Stimulated activated CD8-positive, alpha-beta memory T cell treated with anti-CD3 and anti-CD28 coated beads, Interleukin-12 subunit alpha, Interleukin-12 subunit beta, amount 100 ng/mL, for 4 hours (primary cell): ENCODE measurements at regions not wholly inside any gene's neighbourhood (a gene's known extent, or its start where the extent isn't known, plus 50 kb on each side); places are given as distances from the start of the nearest gene placed in this dataset.
"Not testable (repeated sequence)": the region's sequence is repeated elsewhere in the genome, so short reads cannot be mapped to it uniquely, and the experiment has no call there.

ENCODE experiments used
- DNase-seq: peaks from one replicate; pipeline ENCODE4 v3.0.0-alpha.2; 2020; ENCODE audit warnings: low read depth

DNA sequence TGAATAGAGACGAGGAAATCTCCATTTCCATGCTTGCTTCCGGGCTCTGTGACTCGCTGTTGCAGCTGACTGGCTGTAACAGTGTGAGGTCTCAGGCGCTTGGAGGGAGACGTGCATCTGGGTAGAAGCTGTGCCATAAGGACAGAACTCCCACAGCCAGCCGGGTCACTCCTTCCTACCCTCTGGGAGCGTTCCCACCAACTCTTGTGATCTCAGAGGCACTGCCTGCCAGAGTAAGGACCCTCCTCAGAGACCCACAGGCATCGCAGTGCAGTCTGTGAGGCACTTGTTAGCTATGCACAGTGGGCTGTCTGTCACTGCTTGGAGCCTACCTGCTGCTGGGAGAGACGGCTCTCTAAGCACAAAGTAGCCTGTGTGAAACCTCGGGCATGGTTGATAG lies 203.4 kb upstream of the SEMA6A start:
- no peak for DNase-seq

DNA sequence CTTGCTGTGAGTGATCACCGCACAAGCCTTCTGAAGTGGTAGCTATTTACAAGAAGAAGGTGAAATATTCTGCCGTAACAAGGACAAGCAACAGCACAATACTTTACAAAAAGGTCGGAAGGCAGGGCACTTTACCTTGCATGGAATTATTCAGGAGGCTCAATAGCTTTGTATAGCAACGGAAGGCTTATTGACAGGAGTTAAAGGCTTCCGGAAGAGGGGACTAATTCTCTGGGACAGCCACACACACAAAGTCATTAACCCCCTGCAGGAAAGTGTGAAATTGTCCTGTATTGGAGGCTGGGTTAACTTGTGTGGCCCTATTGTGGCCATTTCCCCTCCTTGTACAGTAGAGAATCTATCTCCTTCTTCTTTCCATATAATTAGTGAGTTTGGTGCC lies 199.3 kb upstream of the SEMA6A start:
- DNase-seq: no peak

DNA sequence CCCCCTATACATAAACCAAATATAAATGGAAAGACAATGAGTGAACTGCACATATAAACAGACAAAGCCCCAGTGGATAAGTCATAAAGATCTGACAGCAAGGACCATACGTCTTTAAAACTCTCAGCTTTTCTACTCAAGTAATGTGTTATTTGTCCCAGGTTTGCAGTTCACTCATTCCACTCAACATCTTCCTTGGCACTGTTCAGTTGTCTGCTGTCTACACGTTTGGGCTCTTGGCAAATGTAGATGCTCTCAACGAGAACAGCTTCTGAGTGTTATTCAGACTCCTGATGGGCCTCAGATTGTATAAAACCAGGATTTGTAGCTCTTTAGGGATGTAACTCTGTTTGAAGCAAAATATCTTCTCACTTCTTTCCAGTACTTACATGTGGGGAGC lies 198.2 kb upstream of the SEMA6A start:
- no peak for DNase-seq

DNA sequence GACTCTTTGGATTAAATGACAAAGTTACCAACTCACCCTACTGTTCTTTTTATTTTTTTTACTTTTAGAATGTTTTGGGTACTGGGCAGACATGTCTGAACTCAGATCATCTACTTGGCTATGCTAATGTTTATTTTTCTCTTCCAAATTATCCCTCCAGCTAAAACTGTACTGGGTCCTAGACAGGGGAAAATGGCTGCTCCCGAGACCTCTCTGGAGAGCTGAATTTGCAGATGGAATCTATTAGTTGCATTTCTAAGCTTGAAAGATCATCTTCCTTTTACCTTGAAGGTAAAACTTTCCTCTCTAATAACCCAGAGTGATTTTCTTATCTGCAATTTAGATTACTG lies 197.5 kb upstream of the SEMA6A start:
- DNase-seq: no peak

DNA sequence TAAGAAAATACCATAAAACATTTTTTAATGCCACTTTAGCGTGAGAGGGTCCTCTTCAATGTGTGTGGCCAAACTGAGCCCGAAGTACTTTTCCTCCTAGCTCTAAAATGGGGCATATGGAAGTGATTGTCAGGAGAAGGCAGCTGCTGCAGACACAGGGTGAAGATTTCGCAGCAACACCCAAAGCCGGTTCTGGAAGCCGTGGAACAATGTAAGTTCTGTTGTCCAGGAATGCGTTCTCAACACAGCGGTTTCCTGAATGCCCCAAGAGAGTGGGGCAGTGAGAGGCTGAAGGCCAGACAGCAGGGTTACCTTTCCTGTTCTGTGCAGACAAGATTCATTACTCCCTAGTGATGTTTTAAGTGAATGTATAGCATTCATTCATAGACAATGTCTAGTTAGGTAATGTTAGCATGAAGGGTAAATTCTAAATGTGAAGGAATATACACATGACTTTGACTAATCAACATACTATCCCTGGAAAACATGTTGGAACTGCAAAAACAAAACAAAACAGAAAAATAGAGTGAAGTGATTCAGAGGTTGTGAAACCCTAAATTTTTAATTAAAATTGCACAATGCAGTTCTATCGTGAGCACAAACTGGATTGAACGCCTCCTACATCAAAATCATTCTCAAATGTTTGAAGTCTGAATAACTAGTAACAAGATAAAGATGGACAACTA lies 197.0 kb upstream of the SEMA6A start:
- no peak for DNase-seq

DNA sequence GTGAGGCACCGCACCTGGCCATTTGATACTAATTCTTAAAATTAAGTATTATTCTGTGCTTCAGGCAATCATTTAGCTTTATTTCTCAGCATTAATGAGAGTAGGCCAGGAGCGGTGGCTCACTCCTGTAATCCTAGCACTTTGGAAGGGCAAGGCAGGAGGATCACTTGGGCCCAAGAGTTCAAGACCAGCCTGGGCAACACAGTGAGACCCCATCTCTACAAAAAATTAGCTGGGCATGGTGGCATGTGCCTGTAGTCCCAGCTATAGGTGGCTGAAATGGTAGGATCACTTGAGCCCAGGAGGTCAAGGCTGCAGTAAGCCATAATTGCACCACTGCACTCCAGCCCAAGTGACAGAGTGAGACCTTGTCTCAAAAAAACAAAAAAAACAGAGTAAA lies 195.3 kb upstream of the SEMA6A start:
- not testable (repeated sequence) for DNase-seq

DNA sequence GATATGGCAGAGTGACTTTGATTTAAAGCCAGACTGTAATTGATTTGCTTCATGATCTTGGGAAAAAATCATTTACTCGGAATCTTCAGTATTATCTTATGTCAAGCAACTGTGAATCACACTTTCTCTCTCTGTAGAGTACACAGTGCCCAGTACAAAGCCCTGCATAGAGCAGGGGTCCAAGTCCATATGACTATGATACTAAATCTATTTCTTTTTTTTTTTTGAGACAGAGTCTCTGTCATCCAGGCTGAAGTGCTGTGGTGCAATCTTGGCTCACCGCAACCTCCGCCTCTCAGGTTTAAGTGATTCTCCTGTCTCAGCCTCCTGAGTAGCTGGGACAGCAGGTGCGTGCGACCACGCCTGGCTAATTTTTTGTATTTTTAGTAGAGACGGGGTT lies 194.8 kb upstream of the SEMA6A start:
- no peak for DNase-seq

DNA sequence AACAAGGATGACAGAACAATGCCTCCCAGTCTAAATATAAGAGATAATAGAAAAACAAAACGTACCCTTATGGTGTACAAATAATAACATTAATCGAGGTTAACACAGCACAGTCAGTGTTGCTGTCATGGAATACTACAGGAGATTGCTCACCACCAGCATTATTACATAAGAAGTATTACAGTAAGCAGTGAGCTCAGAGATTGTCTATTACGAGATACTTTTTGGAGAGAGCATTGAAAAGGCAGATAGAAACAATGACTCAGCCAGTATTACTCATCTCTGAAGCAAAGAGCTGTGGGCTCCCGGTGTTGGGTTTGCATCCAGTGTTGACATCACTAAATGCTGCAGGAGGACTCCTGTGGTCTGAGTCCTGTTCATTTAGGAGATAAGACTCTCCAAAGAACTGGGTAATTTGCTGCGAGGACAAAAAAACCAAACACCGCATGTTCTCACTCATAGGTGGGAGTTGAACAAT lies 191.9 kb upstream of the SEMA6A start:
- DNase-seq: no peak

DNA sequence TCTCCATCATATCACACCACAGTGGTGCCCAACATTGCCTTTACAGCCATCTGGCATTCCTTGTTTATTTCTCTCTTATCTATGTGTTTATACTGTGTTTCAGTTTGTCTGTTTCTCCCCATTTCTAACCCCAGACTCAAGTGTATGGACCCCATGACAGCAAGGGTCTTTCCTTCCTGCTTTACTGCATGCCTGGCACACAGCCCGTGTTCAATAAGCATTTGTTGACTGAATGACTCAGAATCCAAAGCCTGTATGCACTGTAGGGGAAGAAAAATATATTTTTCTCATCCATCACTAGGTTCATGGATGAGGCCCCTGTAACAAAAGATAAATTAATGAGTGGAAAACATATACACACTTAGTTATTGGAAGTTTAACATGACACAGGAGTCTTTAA lies 190.8 kb upstream of the SEMA6A start:
- DNase-seq: no peak

DNA sequence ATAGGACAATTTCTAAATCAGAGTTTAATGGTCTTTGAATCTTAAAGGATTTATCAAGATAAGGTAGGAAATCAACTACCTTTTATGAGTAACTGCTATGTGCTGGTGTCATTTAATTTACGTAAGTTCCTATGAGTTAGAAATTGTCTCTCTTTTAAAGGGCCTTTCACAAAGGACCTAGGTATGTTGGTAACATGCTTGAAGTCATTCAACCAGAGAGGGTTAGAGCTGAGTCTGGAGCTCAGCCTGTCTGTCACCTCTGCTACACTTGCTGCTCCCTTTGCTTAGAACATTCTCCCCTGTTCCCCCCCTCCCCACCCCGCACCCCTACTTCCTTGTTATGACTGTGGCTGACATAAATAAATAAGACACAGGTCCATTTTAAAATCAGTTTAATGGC lies 190.3 kb upstream of the SEMA6A start:
- no peak for DNase-seq

DNA sequence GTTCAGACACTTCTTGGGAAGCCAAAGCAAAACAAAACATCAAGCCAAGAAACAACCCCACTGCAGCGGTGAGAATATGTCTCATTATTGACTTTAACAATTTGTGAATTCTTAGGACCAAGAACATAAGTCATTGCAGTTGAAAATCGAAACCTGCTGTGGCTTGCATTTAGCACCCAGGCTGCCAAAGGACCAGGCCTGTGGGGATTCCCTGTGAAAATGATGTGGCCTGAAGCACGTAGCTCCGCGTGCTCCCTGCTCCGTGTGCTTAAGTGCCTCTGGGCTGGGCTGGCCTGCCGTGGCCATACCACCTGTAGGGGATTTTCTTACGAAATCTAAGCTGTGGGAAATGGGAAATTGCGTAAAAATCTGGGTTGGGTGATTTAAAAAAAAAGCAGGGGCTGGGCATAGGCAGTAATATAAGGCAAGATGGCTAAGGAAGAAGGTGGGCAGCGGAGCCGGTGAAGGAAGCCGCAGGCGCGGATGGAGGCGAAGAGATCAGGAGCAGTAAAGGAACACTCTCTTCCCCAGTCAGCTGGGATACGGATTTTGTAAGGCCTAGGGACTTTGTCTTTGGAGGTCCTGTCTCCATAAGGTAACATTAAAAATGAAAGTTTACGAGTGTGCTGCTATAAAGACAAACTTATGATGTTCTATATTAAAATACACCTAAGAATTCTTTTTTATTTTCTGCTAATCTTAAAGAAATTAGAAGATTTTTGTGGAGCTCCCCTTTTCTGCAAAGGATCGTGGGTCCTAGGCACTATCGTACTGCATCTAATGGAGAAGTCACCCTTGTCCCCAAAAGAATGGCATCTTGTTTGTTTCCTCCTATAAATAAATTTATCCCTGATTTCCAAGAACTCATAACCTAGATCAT lies 189.6 kb upstream of the SEMA6A start:
- DNase-seq: no peak

DNA sequence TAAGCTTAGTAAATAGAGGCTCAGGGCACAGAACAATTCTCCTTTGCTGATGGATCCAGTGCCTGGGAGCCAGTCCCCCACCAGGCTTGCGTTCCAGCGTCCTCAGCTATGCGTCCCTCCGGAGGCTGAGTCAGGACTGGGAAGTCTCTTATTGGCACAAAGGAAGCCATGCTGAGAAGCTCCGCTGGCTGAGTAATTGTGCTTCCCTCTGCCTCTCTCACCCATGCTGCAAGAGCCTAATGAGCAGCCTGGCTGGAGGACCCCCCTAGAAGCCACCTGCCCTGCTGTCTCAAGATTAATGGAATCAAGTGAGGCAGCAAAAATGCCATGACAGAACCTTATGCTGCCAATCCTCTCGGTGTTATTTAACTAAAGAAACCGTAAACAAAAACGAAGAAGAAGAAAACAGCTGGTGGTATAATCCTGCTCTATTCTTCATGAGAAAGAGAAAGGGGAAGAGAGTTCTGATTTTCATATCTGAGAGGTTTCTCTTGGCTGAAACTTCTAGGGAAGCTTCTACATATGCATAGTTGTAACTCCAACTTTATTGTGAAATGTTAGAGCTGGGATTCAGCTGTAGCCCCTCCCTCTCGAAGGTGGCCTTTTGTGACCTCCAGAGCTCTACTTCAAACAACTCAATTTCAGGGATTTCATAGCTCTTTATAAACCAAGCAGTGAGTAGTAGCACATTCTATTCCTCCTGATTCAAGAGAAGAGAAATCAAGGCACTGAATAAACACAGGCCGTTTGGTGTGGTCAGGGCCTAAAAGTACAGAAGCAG lies 185.4 kb upstream of the SEMA6A start:
- no peak for DNase-seq

DNA sequence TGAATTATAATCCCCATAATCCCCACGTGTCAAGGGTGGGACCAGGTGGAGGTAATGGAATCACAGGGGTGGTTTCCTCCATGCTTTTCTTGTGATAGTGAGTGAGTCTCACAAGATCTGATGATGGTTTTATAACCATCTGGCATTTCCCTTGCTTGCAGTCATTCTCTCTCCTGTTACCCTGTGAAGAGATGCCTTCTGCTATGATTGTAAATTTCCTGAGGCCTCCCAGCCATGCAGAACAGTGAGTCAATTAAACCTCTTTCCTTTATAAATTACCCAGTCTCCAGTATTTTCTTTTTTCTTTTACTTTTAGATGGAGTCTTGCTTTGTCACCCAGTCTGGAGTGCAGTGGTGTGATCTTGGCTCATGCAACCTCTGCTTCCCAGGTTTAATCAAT lies 182.7 kb upstream of the SEMA6A start:
- DNase-seq: no peak

DNA sequence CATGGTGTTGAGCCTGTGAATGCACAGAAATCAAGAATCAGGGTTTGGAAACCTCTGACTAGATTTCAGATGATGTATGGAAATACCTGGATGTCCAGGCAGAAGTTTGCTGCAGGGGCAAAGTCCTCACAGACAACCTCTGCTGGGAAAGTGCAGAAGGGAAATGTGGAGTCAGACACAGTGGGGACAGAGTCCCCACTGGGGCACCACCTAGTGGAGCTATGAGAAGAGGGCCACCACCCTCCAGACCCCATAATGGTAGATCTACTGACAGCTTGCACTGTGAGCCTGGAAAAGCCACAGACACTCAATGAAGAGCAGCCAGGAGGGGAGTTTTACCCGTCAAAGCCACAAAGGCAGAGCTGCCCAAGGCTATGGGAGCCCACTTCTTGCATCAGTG lies 181.9 kb upstream of the SEMA6A start:
- no peak for DNase-seq

DNA sequence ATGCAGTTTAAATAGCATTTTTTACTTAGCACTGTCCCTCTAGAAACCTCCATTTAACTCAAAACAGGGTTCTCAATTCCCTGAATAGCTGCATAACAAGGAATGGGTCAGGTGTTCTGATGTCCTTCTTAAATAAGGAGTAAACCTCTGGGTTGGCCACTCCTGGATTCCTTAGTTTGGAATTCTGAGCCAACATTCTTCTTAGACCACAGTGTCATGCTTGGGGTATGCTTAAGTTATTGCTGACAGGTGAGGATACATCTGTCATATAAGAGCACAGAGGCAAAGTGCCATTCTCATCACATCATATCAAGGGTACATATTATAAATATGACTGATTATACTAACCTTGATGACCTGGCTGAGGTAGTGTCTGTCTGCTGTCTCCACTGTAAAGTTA lies 179.9 kb upstream of the SEMA6A start:
- DNase-seq: no peak

DNA sequence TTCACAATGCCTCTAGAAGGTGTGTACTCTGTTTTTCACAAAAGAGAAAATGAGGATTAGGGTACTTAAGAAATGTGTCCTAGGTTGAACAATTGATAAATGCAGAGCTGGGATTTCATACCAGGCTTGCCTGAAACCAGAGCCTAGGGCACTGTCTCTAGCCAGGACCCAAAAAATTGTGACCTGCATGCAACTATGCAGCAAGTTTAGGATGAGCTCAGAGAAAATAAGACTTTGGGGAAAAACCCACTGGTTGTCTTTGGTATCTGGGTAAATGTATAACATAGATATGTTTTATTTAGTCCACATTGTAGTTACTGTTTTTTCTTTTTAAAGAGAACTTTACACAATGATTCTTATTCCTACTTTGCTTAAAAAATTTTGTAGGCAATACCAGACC lies 177.1 kb upstream of the SEMA6A start:
- DNase-seq: no peak

DNA sequence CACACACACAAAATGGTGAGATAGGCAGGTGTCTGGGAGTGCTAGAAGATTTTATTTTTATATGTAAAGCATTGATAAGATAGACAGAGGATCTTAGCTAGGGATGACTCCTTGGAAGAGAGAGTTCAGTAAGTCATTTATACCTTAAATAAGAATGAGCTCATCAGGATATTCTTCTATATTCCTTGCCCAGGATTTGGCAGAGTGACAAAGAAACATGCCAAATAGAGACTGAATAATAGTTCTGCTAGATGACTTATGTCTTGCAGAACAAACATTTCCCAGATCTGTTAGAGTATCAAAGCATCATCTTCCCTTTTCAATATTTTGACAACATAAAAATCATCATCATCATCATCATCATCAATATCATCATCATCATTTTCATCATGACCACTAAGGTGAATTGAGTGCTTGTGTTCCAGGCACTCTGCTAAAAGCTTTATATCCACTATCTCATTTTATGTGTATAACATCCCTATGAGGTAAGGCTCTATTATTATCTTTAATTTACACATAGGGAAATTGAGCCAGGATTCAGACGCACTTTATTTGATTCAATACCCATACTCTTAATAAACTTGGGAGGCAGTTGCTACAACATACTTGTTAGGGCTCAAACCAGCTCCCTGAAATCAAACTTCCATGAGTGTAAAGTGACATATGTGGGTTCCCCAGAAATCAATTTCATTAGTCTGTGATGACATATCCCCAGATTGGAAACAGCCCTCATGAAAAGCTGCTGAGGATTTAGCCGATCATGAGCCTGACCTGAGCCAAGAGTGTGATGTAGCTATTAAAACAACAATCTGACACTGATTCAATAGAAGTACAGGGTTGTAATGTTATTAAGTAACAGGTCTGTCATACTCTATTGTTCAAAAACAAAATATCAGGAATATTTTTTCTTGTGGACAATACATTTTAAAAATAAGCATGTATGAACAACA lies 176.3 kb upstream of the SEMA6A start:
- DNase-seq: no peak

DNA sequence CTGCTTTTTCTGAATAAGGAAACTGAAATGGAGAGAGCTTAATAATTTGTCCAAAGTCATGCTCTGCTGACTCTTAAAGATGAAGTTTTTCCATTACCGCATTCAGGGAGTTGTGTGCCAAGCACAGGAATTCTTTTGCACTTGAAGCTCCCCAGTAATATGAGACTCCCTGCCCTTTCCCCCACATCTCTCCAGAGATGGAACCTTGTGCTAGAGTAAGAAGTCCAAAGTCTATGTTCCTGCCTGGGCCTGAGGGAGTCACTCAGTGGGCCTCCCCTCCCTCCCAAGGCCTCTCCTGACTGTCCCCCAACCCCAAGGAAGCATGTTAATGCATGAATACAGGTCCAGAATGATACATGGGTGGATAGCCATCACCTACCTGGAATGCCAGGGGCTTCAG lies 173.3 kb upstream of the SEMA6A start:
- no peak for DNase-seq

DNA sequence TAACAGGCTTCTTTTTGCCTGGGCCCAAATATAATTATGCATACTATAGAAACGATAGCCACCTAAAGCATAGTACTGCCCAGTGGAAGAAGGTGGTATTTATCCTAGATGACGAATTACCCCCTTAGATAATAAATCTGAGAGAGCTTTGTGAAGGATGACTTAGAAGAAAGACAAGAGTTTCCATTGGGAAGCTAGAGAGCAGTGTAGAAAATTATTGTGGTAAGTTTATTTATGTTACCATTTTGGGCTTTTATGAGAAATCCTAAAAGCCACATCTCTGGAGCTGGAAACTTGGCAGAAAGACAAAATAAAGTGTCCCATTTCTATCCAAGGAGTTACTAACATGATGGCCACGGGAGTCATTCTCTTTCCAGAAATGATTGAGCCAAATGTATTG lies 172.0 kb upstream of the SEMA6A start:
- DNase-seq: no peak

DNA sequence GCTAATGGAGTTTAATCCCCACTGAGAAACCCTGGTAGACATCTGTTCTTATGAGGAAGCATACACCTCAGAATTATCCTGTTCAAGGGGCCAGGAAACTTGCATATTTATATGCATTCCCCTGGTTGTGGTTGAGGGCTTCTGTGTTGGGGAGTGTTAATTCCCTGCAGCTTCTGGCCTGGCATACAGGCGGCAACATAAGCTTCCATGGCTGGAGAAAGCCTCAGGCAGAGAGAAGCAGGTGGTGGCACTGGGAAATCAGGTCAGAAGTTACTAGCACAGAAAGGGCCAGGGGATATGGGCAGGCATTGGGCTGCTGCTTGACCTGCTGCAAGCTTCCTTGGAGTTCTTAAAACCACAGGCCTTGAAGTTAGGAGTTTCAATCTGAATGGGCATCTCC lies 166.1 kb upstream of the SEMA6A start:
- no peak for DNase-seq

DNA sequence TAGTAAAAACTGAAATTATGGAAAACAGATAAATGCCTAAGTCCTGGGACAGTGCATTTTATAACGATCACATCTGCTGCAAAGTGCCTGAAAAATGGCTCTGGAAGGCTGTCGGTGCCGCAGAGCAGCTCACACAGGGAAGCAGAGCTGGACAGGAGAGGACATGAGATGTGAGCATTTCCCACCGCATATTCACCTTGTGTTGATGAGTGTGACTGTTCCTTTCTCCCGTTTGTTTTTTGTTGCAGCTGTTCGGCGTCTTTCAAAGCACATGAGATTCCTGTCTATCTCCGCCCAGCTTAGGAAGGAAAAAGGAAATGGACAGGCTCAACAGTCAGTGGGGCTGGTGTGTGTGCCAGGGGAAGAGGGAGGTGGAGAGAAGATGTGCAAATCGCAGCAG lies 164.9 kb upstream of the SEMA6A start:
- no peak for DNase-seq
